GM12872 (cell line): ENCODE measurements at regions not wholly inside any gene's neighbourhood (a gene's known extent, or its start where the extent isn't known, plus 50 kb on each side); places are given as distances from the start of the nearest gene placed in this dataset.

Experiments
- CTCF ChIP-seq: IDR thresholded peaks from 3 replicates; pipeline ENCODE4 v1.5.1; 2011; ENCODE audit warnings: low read depth, mild to moderate bottlenecking, low read length, moderate library complexity; ENCODE audit not compliant: insufficient read depth

GRCh38 chr4:92198711-92199110, 105.1 kb upstream of the GRID2 start:
- TF ChIP-seq CTCF = no peak

GRCh38 chr4:92199135-92199534, 104.6 kb upstream of the GRID2 start:
- TF ChIP-seq CTCF = no peak

GRCh38 chr4:92210906-92211305, 92.9 kb upstream of the GRID2 start:
- no peak for TF ChIP-seq CTCF

- TF ChIP-seq CTCF = no peak
These were observed 88.3 kb upstream of the GRID2 start for GRCh38 chr4:92215476-92215875.

GRCh38 chr4:92231511-92231910, 72.3 kb upstream of the GRID2 start:
- TF ChIP-seq CTCF = no peak

- TF ChIP-seq CTCF = no peak
These were observed 71.2 kb upstream of the GRID2 start for GRCh38 chr4:92232566-92232965.

- no peak for TF ChIP-seq CTCF
These were observed 69.2 kb upstream of the GRID2 start for GRCh38 chr4:92234393-92235176.
